GM12872 (cell line): ENCODE measurements at regions not wholly inside any gene's neighbourhood (a gene's known extent, or its start where the extent isn't known, plus 50 kb on each side); places are given as distances from the start of the nearest gene placed in this dataset.

ENCODE experiments used
- TF ChIP-seq, protein P1 (sequence below): IDR thresholded peaks from 3 replicates; pipeline ENCODE4 v1.5.1; 2011; ENCODE audit warnings: low read depth, mild to moderate bottlenecking, low read length, moderate library complexity; ENCODE audit not compliant: insufficient read depth

GRCh38 chr3:187450431-187451190 lies 82.4 kb downstream of the RTP4 start:
- TF ChIP-seq, protein P1, sequence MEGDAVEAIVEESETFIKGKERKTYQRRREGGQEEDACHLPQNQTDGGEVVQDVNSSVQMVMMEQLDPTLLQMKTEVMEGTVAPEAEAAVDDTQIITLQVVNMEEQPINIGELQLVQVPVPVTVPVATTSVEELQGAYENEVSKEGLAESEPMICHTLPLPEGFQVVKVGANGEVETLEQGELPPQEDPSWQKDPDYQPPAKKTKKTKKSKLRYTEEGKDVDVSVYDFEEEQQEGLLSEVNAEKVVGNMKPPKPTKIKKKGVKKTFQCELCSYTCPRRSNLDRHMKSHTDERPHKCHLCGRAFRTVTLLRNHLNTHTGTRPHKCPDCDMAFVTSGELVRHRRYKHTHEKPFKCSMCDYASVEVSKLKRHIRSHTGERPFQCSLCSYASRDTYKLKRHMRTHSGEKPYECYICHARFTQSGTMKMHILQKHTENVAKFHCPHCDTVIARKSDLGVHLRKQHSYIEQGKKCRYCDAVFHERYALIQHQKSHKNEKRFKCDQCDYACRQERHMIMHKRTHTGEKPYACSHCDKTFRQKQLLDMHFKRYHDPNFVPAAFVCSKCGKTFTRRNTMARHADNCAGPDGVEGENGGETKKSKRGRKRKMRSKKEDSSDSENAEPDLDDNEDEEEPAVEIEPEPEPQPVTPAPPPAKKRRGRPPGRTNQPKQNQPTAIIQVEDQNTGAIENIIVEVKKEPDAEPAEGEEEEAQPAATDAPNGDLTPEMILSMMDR: no peak

GRCh38 chr3:187448674-187449073 lies 80.5 kb downstream of the RTP4 start:
- TF ChIP-seq, protein P1: peak; percentile 13; the same call in 1 of the 3 replicates

GRCh38 chr3:187447737-187448136 lies 79.6 kb downstream of the RTP4 start:
- TF ChIP-seq, protein P1: no peak

DNA sequence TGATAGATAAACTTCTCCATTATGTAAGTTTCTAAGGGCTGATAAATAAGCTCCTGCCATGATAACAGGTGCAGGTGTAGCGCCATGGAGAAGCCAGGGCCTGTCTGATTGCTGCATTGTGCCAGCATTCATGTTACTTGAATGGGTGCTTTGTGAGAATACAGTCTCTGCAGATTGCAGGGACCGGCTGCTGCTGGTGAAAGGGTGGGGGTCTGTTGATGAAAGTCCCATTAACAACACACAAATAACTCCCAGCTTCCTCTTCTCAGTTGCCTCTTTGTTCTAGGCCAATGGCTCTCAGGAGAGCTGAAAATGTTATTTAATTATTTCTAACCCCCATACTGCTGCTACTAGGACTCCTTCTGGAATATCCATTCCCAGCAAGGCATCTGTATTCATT lies 77.2 kb downstream of the RTP4 start:
- TF ChIP-seq, protein P1: no peak

- TF ChIP-seq, protein P1: no peak
Observed at GRCh38 chr3:187434524-187434923, 66.3 kb downstream of the RTP4 start.

- TF ChIP-seq, protein P1: peak; percentile 52
Observed at GRCh38 chr3:187430576-187430975, 62.4 kb downstream of the RTP4 start.
